Tibial nerve (tissue), 4 donors: ENCODE measurements at regions not wholly inside any gene's neighbourhood (a gene's known extent, or its start where the extent isn't known, plus 50 kb on each side); places are given as distances from the start of the nearest gene placed in this dataset.

Experiments used
- DNase-seq, 2 donors: peaks; one replicate each; pipeline ENCODE4 v3.0.0-alpha.2; 2019; ENCODE audit warnings: low spot score in 2 of 2
- H3K27ac ChIP-seq, 4 donors: fragments of 200-600 bp; sonication (generic) in 3 of 4; one replicate each; pipeline ENCODE4 v1.5.1; 2017 to 2019; ENCODE audit warnings: mild to moderate bottlenecking in 1 of 4
- H3K27me3 ChIP-seq, 2 donors: fragments of 200-600 bp; sonication (generic) in 1 of 2; one replicate each; pipeline versions ENCODE4 v1.5.1 to v1.6.0; 2017 to 2019
- H3K36me3 ChIP-seq, 3 donors: fragments of 200-600 bp; sonication (generic); one replicate each; pipeline ENCODE4 v1.5.1; 2018 to 2019
- H3K4me1 ChIP-seq, 4 donors: fragments of 200-600 bp; sonication (generic) in 3 of 4; one replicate each; pipeline ENCODE4 v1.5.1; 2017 to 2019
- H3K4me3 ChIP-seq, 4 donors: fragments of 200-600 bp; sonication (generic) in 3 of 4; one replicate each; pipeline ENCODE4 v1.5.1; 2017 to 2019; ENCODE audit warnings: mild to moderate bottlenecking in 1 of 4, moderate library complexity in 1 of 4
- H3K9me3 ChIP-seq, 4 donors: fragments of 200-600 bp; sonication (generic) in 3 of 4; one replicate each; pipeline ENCODE4 v1.5.1; 2017 to 2019
- EP300 ChIP-seq, 2 donors: sonication (generic); formaldehyde crosslinking; IDR thresholded peaks; one replicate each; pipeline ENCODE4 v1.6.1; 2017; ENCODE audit warnings: antibody characterized with exemption in 2 of 2, mild to moderate bottlenecking in 1 of 2
- POLR2A ChIP-seq, 2 donors: fragments of 450-650 bp; IDR thresholded peaks; one replicate each; pipeline ENCODE4 v1.6.1; 2017; ENCODE audit warnings: antibody characterized with exemption in 2 of 2, mild to moderate bottlenecking in 2 of 2, moderate library complexity in 2 of 2
- WGBS, 2 donors: methylation state at CpG; one replicate each; pipeline ENCODE4 v1.1.5; 2018; 5-methylcytosine and 5-hydroxymethylcytosine counted together
- TF ChIP-seq, protein P1 (sequence below), 5 experiments: fragments of 200-600 bp in 3 of 5; fragments of 450-650 bp in 2 of 5; sonication (generic) in 3 of 5; IDR thresholded peaks; one replicate each; pipeline ENCODE4 v1.5.1; 2016 to 2019; ENCODE audit warnings: antibody characterized with exemption in 5 of 5, mild to moderate bottlenecking in 3 of 5, moderate library complexity in 2 of 5

DNA sequence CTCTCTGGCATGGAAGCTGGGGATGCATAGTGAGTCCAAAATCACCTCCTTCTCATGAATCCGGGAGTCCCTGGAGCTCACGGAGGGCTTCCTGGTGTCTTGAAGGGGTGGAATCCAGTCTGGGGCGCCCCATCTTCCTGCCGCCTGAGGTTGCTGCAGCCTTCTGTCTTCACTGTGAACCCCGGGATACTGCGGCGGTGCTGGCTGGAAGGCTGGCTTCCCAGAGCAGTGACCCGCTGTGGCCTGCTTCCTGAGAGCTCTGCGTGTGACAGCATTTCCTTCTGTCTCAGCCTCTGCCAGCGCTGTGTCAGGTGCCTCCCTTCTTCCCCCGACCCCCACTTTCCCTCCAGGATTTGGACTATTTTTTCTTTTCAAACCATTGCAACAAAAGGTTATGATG lies 98.8 kb upstream of the STOX2 start:
- Histone ChIP-seq H3K4me3 (no peak overlapping the region), H3K9me3 (no peaks in the 10 kb centered on the region), H3K4me1 (peaks cover 0 to 9% (median 0%) of the 10 kb centered on the region in 4 donors), H3K27ac (peak overlapping the region in 2 of 4 donors; percentile 16 to 57), H3K36me3 (no peaks in the 10 kb centered on the region), H3K27me3 (no peaks in the 10 kb centered on the region)
- DNase-seq, result no peak
- 49 to 65% methylated on average over 11 of the region's 11 CpGs for WGBS, 2 donors
- TF ChIP-seq, protein P1, sequence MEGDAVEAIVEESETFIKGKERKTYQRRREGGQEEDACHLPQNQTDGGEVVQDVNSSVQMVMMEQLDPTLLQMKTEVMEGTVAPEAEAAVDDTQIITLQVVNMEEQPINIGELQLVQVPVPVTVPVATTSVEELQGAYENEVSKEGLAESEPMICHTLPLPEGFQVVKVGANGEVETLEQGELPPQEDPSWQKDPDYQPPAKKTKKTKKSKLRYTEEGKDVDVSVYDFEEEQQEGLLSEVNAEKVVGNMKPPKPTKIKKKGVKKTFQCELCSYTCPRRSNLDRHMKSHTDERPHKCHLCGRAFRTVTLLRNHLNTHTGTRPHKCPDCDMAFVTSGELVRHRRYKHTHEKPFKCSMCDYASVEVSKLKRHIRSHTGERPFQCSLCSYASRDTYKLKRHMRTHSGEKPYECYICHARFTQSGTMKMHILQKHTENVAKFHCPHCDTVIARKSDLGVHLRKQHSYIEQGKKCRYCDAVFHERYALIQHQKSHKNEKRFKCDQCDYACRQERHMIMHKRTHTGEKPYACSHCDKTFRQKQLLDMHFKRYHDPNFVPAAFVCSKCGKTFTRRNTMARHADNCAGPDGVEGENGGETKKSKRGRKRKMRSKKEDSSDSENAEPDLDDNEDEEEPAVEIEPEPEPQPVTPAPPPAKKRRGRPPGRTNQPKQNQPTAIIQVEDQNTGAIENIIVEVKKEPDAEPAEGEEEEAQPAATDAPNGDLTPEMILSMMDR (IDR thresholded peaks at IDR 0.05), result no peak
- TF ChIP-seq EP300 (IDR thresholded peaks at IDR 0.05) (no peak), POLR2A (IDR thresholded peaks at IDR 0.05) (no peak)

DNA sequence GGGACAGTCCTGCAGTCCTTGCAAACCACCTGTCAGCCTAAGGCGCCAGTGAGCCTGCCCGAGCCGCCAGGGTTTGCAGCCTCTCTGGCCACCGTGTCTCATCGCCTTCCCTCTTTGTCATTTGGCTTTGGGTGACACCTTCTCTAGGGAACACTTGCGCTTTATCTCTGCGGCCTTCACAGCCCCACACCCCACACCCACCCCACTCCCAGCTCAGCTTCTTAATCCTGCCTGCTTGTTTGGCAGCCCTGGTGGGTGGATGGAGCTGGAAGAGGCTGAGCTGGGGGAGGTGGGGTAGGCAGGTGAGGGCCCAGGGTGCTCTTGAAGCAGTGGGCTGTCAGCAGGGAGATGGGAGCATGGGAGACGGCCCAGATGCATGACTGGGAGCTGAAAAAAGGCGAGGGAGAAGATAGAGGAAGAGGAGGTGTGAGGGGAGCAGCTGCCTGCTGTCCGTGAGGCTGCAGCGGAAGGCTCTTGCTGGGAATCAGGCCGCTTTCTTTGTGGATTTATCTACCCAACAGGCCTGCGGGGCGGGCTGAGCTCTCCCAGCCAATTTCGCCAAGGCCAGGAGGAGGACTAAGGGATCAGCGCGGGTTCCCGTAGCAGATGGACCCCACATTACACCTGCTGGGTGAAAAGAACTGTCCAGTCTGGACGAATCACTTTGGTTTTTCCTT lies 97.5 kb upstream of the STOX2 start:
- peak overlapping the region in 3 of 4 donors; percentile 23 to 51 (median 49) for H3K27ac ChIP-seq
- WGBS, 2 donors, result 68 to 74% methylated on average over 19 of the region's 19 CpGs
- H3K36me3 ChIP-seq, result no peaks in the 10 kb centered on the region
- DNase-seq, result no peak
- H3K9me3 ChIP-seq, result no peaks in the 10 kb centered on the region
- H3K4me3 ChIP-seq, result peak overlapping the region in 1 of 4 donors; percentile 7
- no peaks in the 10 kb centered on the region for H3K27me3 ChIP-seq
- TF ChIP-seq POLR2A (IDR thresholded peaks at IDR 0.05), result no peak
- TF ChIP-seq EP300 (IDR thresholded peaks at IDR 0.05), result no peak
- TF ChIP-seq, protein P1 (IDR thresholded peaks at IDR 0.05), result no peak
- peaks cover 0 to 10% (median 0%) of the 10 kb centered on the region in 4 donors for H3K4me1 ChIP-seq

DNA sequence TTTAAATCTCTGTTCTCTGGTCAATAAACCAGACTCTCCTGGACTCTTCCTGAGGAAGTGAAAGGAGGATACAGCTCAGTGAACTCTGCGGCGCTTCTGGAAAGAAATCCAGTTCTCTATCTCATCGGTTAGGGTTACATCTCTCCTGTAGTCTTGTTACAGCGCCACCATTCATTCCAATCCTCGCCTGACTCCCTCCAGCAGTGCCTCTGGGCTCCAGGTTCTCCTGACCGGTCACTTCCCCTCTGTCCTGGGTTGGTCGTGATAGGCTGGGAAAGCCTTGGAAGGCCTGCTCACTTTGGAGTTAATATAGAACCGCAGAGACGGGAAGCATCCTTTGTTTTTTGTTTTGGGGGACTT lies 97.0 kb upstream of the STOX2 start:
- peak overlapping the region in 1 of 4 donors; percentile 7 for H3K4me3 ChIP-seq
- TF ChIP-seq EP300 (IDR thresholded peaks at IDR 0.05), result no peak
- TF ChIP-seq, protein P1 (IDR thresholded peaks at IDR 0.05), result no peak
- no peak for TF ChIP-seq POLR2A (IDR thresholded peaks at IDR 0.05)

DNA sequence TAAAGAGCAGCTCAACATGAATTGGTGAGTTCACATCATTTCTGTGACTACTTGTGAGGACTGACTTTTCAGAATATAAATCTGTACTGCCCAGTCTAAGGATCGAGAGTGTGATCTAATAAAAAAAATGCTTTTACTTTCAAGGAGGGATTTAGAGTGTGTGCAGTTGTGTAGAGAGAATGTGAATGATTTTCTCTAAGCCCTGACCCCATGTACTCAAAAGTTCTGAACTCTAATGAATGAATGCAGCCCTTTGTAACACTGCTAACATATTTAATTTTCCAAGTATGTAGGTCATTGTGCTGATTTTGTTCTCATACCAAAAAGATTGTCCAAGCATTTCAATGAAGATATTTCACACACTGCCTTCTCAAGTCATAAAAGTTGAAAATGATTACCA lies 92.5 kb upstream of the STOX2 start:
- Histone ChIP-seq H3K9me3 (no peaks in the 10 kb centered on the region), H3K4me3 (no peak overlapping the region), H3K4me1 (peaks cover 0 to 22% (median 0%) of the 10 kb centered on the region in 4 donors), H3K27ac (peak overlapping the region in 2 of 4 donors; percentile 65 to 73), H3K36me3 (no peaks in the 10 kb centered on the region), H3K27me3 (no peaks in the 10 kb centered on the region)
- WGBS, 2 donors, result 23 to 24% methylated on average over 1 of the region's 1 CpG
- no peak for TF ChIP-seq EP300 (IDR thresholded peaks at IDR 0.05)
- DNase-seq, result no peak

More for the DNA sequence above, 97.0 kb upstream of the STOX2 start:
- H3K9me3 ChIP-seq, result no peaks in the 10 kb centered on the region
- H3K27ac ChIP-seq, result peak overlapping the region in 3 of 4 donors; percentile 23 to 51 (median 49)
- no peaks in the 10 kb centered on the region for H3K36me3 ChIP-seq
- H3K27me3 ChIP-seq, result no peaks in the 10 kb centered on the region
- H3K4me1 ChIP-seq, result peaks cover 0 to 14% (median 0%) of the 10 kb centered on the region in 4 donors
- no peak for DNase-seq
- 45 to 46% methylated on average over 9 of the region's 9 CpGs for WGBS, 2 donors

DNA sequence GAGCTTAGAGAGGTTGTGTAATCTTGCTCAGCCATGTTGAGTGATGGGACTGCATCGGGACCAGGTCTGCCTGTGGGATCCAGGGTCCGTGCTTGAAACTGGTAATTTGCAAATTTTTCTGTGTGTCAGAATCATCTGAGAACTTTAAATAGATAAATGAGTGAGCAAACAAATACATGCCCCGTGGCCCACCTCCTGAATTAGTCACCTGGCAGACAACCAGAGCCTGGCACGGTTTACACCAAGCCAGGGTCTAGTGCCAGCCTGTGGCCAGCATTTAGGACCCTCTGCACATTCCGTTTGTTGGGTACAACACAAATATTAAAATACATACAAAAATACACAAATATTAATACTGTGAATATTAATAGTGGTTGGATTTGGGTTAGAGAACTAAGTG lies 90.6 kb upstream of the STOX2 start:
- H3K27me3 ChIP-seq, result no peaks in the 10 kb centered on the region
- WGBS, 2 donors, result 61 to 67% methylated on average over 5 of the region's 5 CpGs
- H3K36me3 ChIP-seq, result no peaks in the 10 kb centered on the region
- peaks cover 0 to 20% (median 0%) of the 10 kb centered on the region in 4 donors for H3K4me1 ChIP-seq
- H3K27ac ChIP-seq, result peak overlapping the region in 2 of 4 donors; percentile 5 to 28
- no peaks in the 10 kb centered on the region for H3K9me3 ChIP-seq
- H3K4me3 ChIP-seq, result no peak overlapping the region
- DNase-seq, result no peak
- TF ChIP-seq EP300 (IDR thresholded peaks at IDR 0.05), result no peak
- TF ChIP-seq POLR2A (IDR thresholded peaks at IDR 0.05), result no peak
- TF ChIP-seq, protein P1 (IDR thresholded peaks at IDR 0.05), result no peak
